GM12864 (cell line): ENCODE measurements at regions not wholly inside any gene's neighbourhood (a gene's known extent, or its start where the extent isn't known, plus 50 kb on each side); places are given as distances from the start of the nearest gene placed in this dataset.

Experiments
- DNase-seq: peaks from one replicate; pipeline ENCODE4 v3.0.0-alpha.2; 2011; ENCODE audit warnings: low read depth
- H3K4me3 ChIP-seq: 2 replicates; pipeline ENCODE4 v1.5.1; 2011; ENCODE audit warnings: mild to moderate bottlenecking, low read depth, low read length, control low read depth
- TF ChIP-seq, protein P1 (sequence below): IDR thresholded peaks from 2 replicates; pipeline ENCODE4 v1.5.1; 2011; ENCODE audit warnings: low read depth, mild to moderate bottlenecking, moderate library complexity, low read length, control low read depth, inconsistent platforms; ENCODE audit errors: missing control alignments

DNA sequence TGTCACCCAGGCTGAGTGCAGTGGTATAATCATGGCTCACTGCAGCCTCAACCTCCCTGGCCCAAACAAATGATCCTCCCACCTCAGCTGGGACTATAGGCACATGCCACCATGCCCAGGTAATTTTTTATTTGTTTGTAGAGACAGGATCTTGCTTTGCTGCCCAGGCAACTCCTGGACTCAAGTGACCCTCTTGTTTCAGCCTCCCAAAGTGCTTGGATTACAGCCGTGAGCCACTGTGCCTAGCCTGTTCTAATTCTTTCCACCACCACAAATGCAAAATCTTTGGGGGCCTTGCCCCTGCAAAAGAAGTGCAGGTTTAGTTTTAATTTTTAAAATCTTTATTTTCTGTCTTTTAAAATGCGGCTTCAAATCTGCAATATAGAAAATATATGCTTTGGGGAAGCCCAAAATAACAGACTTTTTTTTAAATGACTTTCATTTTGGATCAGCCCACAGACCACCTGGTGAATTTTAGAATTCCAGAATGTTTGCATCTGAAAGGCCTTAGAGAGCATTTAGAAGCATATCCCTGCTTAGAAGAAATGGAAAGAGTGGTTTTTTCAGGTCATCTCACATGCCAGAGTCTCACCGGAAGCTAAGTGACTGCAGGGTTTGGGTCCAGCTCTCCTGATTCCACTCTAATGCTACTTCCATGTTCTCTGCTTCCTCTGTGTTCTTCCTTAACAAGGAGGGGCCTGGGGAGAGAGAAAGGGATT lies 111.4 kb upstream of the FER start:
- no peak overlapping the region for H3K4me3 ChIP-seq
- TF ChIP-seq, protein P1, sequence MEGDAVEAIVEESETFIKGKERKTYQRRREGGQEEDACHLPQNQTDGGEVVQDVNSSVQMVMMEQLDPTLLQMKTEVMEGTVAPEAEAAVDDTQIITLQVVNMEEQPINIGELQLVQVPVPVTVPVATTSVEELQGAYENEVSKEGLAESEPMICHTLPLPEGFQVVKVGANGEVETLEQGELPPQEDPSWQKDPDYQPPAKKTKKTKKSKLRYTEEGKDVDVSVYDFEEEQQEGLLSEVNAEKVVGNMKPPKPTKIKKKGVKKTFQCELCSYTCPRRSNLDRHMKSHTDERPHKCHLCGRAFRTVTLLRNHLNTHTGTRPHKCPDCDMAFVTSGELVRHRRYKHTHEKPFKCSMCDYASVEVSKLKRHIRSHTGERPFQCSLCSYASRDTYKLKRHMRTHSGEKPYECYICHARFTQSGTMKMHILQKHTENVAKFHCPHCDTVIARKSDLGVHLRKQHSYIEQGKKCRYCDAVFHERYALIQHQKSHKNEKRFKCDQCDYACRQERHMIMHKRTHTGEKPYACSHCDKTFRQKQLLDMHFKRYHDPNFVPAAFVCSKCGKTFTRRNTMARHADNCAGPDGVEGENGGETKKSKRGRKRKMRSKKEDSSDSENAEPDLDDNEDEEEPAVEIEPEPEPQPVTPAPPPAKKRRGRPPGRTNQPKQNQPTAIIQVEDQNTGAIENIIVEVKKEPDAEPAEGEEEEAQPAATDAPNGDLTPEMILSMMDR = no peak
- DNase-seq = no peak

DNA sequence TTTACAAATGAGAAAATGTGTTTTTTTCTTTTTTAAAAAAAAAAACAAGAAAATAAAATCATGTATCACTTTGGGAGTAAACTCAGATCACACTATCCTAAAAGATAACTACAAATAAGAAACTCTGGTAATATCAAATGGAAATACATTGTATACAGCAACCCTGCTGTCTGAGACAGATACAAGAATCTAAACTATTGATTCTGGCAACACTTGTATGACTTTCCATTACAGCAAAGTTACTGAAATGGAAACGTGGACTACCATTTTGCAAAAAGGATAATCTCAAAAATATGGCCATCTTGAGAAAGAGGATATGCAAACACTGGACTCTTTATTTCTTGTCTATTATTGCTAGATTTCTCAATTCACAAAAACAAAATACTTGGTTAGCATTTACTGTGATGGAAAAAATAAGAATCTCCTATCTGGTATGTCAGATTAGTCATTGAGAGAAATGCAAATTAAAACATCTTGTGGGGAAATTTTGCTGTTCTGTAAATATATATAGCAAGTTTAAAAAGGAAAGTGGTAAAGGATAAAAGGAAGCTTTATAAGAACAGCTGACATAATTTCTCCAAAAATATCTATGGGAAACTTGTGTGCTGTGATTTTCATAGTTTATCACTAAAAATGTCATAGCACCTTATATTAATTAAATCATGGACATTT lies 112.9 kb upstream of the FER start:
- DNase-seq = no peak
- no peak overlapping the region for H3K4me3 ChIP-seq
- TF ChIP-seq, protein P1 = no peak

DNA sequence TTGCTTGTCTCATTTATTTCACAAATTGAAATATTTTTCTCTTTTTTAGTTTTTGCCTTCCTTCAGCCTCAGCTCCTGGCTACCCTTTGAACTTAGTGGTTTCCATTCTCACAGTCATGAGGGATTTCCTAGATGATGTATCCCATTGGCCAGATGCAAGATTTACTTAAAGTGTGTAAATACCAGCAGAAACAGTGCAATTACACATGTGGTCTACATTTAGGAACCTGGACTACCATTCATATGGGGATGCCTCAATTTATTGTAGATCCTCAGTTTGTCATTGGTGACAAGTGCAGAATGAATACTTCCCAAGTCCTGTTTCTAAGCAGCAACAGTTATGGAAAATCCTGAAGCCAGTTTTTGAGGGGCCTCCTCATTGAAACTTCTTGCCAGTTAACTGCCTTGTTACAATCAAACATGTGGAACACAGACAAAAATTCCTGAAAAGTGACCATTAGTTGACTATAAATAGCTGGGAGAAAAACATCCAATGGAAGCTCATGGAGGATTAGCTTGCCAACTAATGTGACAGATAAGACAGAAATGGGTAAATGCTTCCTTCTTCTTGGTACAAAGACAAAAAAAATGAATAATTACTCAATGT lies 113.6 kb upstream of the FER start:
- H3K4me3 ChIP-seq = no peak overlapping the region
- no peak for DNase-seq
- TF ChIP-seq, protein P1 = no peak

DNA sequence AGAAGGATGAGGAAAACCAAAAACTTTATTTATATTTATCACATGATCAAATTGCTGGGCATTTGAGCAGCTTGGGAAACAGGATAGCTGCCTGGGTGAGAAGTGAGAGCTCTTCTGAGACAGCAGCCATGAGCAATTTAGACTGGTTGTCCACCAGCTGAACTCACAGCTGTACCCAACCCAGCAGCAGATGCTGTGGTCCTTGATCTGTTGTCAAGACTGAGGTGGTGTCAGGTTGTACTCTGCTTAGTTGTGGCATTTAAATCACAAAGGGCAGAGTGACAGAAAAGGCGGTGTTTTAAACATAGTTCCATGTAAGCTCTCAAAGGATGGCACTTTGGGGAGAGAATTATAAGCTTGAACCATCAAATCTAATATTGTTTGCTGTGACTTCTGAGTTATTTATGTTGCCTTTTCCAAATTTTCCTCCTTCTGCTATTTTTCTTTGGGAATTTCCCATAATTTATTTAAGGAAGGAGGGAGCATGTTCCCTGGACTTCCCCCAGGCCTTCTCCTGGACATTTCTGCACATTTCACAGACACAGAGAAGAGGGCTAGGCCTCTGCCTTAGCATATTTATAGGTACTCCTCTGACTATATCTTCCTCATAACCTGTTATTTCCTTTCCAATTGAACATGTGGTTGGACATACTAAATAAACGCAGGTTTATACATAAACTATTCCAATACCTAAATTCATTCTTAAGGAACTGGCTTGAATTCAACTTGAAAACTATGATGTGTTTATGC lies 117.7 kb upstream of the FER start:
- DNase-seq = no peak
- H3K4me3 ChIP-seq = no peak overlapping the region
- TF ChIP-seq, protein P1 = no peak

DNA sequence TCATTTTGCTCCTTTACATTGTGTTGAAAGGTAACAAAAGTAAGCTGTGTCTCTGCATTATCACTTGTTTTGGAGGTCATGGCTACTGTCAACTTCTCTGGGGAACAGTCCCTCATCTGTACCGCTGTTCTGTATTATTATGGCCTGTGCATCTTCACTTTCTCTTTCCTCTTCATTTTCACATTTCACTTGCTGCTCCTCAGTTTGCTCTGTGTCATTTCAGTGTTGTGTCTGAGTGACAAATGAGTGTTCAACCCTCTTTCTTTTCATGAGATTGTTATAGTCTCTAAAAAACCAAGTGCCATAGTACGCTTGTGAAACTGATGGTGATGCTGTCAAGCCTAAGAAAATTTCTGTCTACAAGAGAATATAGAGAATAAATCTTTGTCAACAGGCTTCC lies 122.0 kb upstream of the FER start:
- TF ChIP-seq, protein P1 = no peak
- no peak overlapping the region for H3K4me3 ChIP-seq
- DNase-seq = no peak

DNA sequence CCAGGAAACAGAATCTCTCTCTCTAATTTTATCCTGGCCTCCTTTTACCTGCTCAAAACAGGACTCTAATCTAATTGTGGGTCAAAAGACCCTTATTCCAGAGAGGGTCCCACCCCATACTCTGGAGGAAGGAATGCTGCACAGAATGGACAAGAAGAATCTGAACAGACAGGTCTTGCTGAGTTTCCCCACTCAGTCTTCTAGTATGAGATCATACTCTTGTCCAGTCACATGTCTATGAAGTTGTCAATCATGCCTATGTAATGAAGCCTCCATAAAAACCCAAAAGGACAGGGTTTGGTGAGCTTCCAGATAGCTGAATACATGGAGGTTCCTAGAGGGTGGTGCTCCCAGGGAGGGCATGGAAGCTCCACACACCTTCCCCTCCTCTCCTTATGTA lies 123.9 kb upstream of the FER start:
- TF ChIP-seq, protein P1 = no peak
- DNase-seq = no peak
- H3K4me3 ChIP-seq = no peak overlapping the region
